PFSK-1 (cell line): ENCODE measurements at regions not wholly inside any gene's neighbourhood (a gene's known extent, or its start where the extent isn't known, plus 50 kb on each side); places are given as distances from the start of the nearest gene placed in this dataset.

Experiments used
- FOXP2 ChIP-seq: optimal IDR thresholded peaks from 2 replicates; pipeline ENCODE3; 2011; ENCODE audit warnings: borderline replicate concordance, control low read depth, inconsistent platforms; ENCODE audit not compliant: insufficient read depth; ENCODE audit errors: extremely low read length, extremely low read depth
- POLR2AphosphoS5 ChIP-seq: IDR thresholded peaks from 2 replicates; pipeline ENCODE4 v1.6.1; 2012; ENCODE audit warnings: low read depth, mild to moderate bottlenecking, control low read depth, low read length, moderate library complexity
- SIN3A ChIP-seq: IDR thresholded peaks from 2 replicates; pipeline ENCODE4 v1.6.1; 2012; ENCODE audit warnings: mild to moderate bottlenecking, low read length, moderate library complexity, borderline replicate concordance; ENCODE audit not compliant: insufficient read depth
- TAF1 ChIP-seq: IDR thresholded peaks from 2 replicates; pipeline ENCODE4 v1.6.1; 2012; ENCODE audit warnings: low read length, control low read depth, borderline replicate concordance; ENCODE audit not compliant: insufficient read depth
- TF ChIP-seq, protein P1 (sequence below), 2 experiments: IDR thresholded peaks; 2 replicates each; pipeline versions ENCODE4 v1.6.1 to v1.8.0; 2011 to 2012; ENCODE audit warnings: low read depth in 2 of 2, low read length in 2 of 2, control low read depth in 1 of 2, inconsistent platforms in 1 of 2, mild to moderate bottlenecking in 1 of 2, moderate library complexity in 1 of 2; ENCODE audit not compliant: insufficient read depth in 1 of 2

- TF ChIP-seq FOXP2 (no peak), SIN3A (no peak)
Measured at GRCh38 chr18:73774811-73775509, 372.7 kb downstream of the FBXO15 start.

DNA sequence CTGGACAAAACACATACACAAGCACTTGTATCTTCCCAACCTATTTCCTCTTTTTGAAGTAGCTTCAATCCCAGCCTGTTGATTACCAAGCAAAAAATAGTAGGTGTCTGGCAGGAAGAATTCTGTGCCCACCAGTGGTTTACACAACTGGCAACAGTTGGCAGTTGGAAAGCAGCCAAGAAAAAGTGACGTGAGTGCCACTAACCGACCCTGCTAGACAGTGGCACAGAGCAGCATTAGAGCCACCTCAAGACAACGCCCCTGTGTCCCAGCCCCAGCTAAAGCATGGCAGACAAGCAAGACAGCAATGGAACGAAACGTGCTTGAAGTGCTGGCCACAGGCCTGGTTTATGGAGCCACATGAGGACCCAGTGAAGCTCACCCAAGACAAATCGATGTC, 379.6 kb downstream of the FBXO15 start:
- TF ChIP-seq TAF1 (no peak), FOXP2 (no peak), SIN3A (no peak), POLR2AphosphoS5 (no peak)
- TF ChIP-seq, protein P1, sequence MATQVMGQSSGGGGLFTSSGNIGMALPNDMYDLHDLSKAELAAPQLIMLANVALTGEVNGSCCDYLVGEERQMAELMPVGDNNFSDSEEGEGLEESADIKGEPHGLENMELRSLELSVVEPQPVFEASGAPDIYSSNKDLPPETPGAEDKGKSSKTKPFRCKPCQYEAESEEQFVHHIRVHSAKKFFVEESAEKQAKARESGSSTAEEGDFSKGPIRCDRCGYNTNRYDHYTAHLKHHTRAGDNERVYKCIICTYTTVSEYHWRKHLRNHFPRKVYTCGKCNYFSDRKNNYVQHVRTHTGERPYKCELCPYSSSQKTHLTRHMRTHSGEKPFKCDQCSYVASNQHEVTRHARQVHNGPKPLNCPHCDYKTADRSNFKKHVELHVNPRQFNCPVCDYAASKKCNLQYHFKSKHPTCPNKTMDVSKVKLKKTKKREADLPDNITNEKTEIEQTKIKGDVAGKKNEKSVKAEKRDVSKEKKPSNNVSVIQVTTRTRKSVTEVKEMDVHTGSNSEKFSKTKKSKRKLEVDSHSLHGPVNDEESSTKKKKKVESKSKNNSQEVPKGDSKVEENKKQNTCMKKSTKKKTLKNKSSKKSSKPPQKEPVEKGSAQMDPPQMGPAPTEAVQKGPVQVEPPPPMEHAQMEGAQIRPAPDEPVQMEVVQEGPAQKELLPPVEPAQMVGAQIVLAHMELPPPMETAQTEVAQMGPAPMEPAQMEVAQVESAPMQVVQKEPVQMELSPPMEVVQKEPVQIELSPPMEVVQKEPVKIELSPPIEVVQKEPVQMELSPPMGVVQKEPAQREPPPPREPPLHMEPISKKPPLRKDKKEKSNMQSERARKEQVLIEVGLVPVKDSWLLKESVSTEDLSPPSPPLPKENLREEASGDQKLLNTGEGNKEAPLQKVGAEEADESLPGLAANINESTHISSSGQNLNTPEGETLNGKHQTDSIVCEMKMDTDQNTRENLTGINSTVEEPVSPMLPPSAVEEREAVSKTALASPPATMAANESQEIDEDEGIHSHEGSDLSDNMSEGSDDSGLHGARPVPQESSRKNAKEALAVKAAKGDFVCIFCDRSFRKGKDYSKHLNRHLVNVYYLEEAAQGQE (IDR thresholded peaks at IDR 0.05; ENCODE audit: insufficient read depth in 1 of 2, low read depth in 2 of 2, low read length in 2 of 2): no peak

GRCh38 chr18:73766910-73767515, 380.6 kb downstream of the FBXO15 start:
- TF ChIP-seq SIN3A (no peak), FOXP2 (no peak), POLR2AphosphoS5 (no peak), TAF1 (no peak)
- TF ChIP-seq, protein P1 (IDR thresholded peaks at IDR 0.05; ENCODE audit: insufficient read depth in 1 of 2, low read depth in 2 of 2, low read length in 2 of 2): no peak

GRCh38 chr18:73758446-73758845, 389.2 kb downstream of the FBXO15 start:
- TF ChIP-seq TAF1: no peak
- TF ChIP-seq, protein P1 (IDR thresholded peaks at IDR 0.05; ENCODE audit: insufficient read depth in 1 of 2, low read depth in 2 of 2, low read length in 2 of 2): no peak
- TF ChIP-seq POLR2AphosphoS5: no peak
- no peak for TF ChIP-seq SIN3A
- no peak for TF ChIP-seq FOXP2

- TF ChIP-seq TAF1: no peak
- TF ChIP-seq POLR2AphosphoS5: no peak
- TF ChIP-seq, protein P1 (IDR thresholded peaks at IDR 0.05; ENCODE audit: insufficient read depth in 1 of 2, low read depth in 2 of 2, low read length in 2 of 2): no peak
Measured at GRCh38 chr18:73756256-73757091, 391.2 kb downstream of the FBXO15 start.
